ENCODE measurements at regions not wholly inside any gene's neighbourhood (a gene's known extent, or its start where the extent isn't known, plus 50 kb on each side); places are given as distances from the start of the nearest gene placed in this dataset.

DNA sequence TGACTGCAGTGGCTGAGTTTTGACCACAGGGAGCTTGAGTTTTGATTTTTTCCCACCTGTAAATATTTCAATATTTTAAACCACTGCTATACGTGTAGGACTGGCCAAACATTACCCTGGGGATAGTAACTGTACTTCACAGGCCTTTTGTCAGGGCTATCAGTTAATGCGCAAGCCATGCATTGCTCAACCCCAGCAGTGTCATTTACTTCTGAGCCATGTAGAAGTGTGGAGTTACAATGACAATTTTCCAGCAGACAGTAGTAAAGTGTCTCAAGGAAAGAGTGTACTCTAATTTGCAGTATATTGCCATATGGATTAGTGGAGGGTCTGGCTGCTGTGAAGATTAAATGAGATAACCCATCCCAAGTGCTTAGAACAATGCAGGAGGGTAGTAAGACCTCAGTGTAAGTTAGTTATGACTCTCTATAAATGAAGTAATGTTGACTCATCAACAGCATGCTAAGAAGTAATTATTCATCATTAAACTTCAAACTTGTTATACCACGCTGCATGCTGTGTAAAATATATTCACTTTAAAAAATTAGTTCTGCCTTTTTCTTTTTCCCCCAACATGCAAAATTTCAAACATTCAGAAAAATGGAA, 489.2 kb downstream of the KDM4C start:
- FAIRE-seq (no peak), DNase-seq (no peak)
- Histone ChIP-seq H3K9ac (ENCODE audit: low read length in 3 of 3) (no peak overlapping the region), H3K9me3 (ENCODE audit: control insufficient read depth in 2 of 3, insufficient read depth in 1 of 3, low read length in 3 of 3) (no peaks in the 10 kb centered on the region), H3K4me3 (ENCODE audit: low read length in 3 of 3) (no peak overlapping the region), H3K36me3 (ENCODE audit: control insufficient read depth in 2 of 3, insufficient read depth in 3 of 3, low read length in 3 of 3) (no peaks in the 10 kb centered on the region), H3K27me3 (ENCODE audit: control insufficient read depth, insufficient read depth, low read length) (no peaks in the 10 kb centered on the region), H3K27ac (ENCODE audit: low read depth in 2 of 2, low read length in 2 of 2) (no peak overlapping the region), H3K4me1 (ENCODE audit: control insufficient read depth in 2 of 3, insufficient read depth in 2 of 3, low read depth in 1 of 3, low read length in 3 of 3) (no peaks in the 10 kb centered on the region)
- TF ChIP-seq, protein P1, sequence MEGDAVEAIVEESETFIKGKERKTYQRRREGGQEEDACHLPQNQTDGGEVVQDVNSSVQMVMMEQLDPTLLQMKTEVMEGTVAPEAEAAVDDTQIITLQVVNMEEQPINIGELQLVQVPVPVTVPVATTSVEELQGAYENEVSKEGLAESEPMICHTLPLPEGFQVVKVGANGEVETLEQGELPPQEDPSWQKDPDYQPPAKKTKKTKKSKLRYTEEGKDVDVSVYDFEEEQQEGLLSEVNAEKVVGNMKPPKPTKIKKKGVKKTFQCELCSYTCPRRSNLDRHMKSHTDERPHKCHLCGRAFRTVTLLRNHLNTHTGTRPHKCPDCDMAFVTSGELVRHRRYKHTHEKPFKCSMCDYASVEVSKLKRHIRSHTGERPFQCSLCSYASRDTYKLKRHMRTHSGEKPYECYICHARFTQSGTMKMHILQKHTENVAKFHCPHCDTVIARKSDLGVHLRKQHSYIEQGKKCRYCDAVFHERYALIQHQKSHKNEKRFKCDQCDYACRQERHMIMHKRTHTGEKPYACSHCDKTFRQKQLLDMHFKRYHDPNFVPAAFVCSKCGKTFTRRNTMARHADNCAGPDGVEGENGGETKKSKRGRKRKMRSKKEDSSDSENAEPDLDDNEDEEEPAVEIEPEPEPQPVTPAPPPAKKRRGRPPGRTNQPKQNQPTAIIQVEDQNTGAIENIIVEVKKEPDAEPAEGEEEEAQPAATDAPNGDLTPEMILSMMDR (IDR thresholded peaks at IDR 0.05; ENCODE audit: borderline replicate concordance, extremely low read depth, insufficient read depth), result no peak
- intact Hi-C loops (cut with DNase I), result no loop called here

DNA sequence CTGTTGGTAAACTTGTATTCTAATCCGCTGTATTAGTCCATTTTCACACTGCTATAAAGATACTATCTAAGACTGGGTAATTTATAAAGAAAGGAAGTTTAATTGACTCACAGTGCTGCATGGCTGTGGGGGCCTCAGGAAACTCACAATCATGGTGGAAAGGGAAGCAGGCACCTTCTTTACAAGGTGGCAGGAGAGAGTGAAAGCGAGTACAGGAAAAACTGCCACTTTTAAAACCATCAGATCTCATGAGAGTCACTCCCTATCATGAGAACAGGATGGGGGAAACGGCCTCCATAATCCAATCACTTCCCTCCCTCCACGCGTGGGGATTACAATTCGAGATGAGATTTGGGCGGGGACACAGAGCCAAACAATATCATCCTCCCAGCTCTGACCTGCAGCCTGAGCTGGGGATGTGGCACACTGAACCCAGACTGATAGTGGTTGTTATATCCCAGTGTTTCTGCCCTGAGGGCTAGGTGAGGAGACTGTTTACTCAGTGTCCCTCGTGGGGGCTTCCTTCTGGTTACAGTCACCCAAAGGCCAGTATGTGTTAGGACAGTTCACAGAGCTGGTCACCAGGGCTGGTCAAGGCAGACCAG, 488.3 kb downstream of the KDM4C start:
- no peaks in the 10 kb centered on the region for H3K9me3 ChIP-seq (ENCODE audit: control insufficient read depth in 2 of 3, insufficient read depth in 1 of 3, low read length in 3 of 3)
- no peaks in the 10 kb centered on the region for H3K36me3 ChIP-seq (ENCODE audit: control insufficient read depth in 2 of 3, insufficient read depth in 3 of 3, low read length in 3 of 3)
- no peak overlapping the region for H3K9ac ChIP-seq (ENCODE audit: low read length in 3 of 3)
- DNase-seq, result no peak
- intact Hi-C loops (cut with DNase I), result no loop called here
- TF ChIP-seq, protein P1 (IDR thresholded peaks at IDR 0.05; ENCODE audit: borderline replicate concordance, extremely low read depth, insufficient read depth), result no peak
- H3K27me3 ChIP-seq (ENCODE audit: control insufficient read depth, insufficient read depth, low read length), result no peaks in the 10 kb centered on the region
- no peak for FAIRE-seq
- H3K4me1 ChIP-seq (ENCODE audit: control insufficient read depth in 2 of 3, insufficient read depth in 2 of 3, low read depth in 1 of 3, low read length in 3 of 3), result no peaks in the 10 kb centered on the region
- H3K27ac ChIP-seq (ENCODE audit: low read depth in 2 of 2, low read length in 2 of 2), result no peak overlapping the region
- H3K4me3 ChIP-seq (ENCODE audit: low read length in 3 of 3), result no peak overlapping the region

DNA sequence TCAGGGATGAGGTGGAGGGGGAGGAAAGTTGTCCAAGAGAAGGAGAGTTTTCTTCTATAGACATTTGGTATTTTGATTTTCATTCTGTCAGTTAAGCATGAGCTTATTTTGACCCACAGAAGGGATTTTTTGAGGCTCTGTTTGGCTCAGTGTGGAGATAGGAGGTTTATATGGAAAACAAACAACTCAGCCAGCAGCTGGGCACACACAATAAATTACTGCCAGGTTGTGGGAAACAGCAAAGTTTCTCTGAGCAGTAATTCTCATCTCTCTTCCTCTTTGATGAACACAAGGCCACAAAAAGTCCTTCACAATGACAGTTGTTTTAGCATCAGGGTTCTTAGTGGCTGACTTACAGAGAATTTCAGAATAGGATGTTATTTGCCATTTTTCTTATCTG, 486.1 kb downstream of the KDM4C start:
- no peak overlapping the region for H3K4me3 ChIP-seq (ENCODE audit: low read length in 3 of 3)
- intact Hi-C loops (cut with DNase I), result no loop called here
- H3K27me3 ChIP-seq (ENCODE audit: control insufficient read depth, insufficient read depth, low read length), result no peaks in the 10 kb centered on the region
- H3K4me1 ChIP-seq (ENCODE audit: control insufficient read depth in 2 of 3, insufficient read depth in 2 of 3, low read depth in 1 of 3, low read length in 3 of 3), result no peaks in the 10 kb centered on the region
- DNase-seq, result no peak
- TF ChIP-seq, protein P1 (IDR thresholded peaks at IDR 0.05; ENCODE audit: borderline replicate concordance, extremely low read depth, insufficient read depth), result no peak
- no peak for FAIRE-seq
- no peaks in the 10 kb centered on the region for H3K9me3 ChIP-seq (ENCODE audit: control insufficient read depth in 2 of 3, insufficient read depth in 1 of 3, low read length in 3 of 3)
- H3K27ac ChIP-seq (ENCODE audit: low read depth in 2 of 2, low read length in 2 of 2), result no peak overlapping the region
- H3K36me3 ChIP-seq (ENCODE audit: control insufficient read depth in 2 of 3, insufficient read depth in 3 of 3, low read length in 3 of 3), result no peaks in the 10 kb centered on the region
- H3K9ac ChIP-seq (ENCODE audit: low read length in 3 of 3), result no peak overlapping the region
